ENCODE measurements at regions not wholly inside any gene's neighbourhood (a gene's known extent, or its start where the extent isn't known, plus 50 kb on each side); places are given as distances from the start of the nearest gene placed in this dataset.

DNA sequence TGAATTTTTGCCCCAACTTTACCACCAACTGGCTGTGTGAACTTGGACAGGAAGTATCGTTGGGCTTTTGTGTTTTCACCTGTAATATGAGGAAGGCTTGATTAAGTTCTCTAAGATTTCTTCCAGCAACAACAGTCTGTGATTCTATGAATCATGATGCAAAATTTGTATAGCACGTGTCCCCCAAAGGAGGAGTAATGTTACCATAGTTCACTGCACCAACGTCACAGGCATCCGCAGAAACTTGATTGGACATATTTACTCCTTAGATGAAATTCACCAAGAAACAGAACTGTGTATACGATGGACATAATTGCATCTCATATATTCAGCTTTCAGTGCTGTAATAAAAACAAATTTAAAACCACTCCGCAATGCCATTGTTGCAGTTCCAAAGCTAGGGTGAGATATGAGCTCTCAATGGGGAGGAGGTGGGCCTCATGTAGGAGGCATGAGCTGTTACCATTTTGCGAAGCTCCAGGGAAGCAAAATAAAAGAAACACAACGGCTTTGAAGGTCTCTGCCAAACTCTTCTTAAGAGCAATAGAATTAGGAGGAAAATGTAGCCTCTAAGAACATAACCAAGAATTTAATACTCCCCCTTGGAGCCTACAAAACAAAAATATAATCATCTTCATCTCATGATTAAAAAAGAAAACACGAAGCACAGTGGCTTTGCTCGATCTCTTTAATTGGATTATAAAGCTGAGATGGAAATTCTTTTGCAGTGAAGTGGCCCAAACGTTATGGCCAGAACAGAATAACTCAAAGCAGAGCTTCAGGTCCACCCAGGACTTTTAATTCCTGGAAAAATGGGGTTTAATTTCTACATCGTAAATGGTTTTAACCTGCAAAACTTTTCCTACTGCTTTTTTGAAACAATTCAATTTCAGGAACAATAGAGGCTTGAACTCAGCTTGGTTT lies 80.7 kb downstream of the CHST2 start:
- TF ChIP-seq, protein P1, sequence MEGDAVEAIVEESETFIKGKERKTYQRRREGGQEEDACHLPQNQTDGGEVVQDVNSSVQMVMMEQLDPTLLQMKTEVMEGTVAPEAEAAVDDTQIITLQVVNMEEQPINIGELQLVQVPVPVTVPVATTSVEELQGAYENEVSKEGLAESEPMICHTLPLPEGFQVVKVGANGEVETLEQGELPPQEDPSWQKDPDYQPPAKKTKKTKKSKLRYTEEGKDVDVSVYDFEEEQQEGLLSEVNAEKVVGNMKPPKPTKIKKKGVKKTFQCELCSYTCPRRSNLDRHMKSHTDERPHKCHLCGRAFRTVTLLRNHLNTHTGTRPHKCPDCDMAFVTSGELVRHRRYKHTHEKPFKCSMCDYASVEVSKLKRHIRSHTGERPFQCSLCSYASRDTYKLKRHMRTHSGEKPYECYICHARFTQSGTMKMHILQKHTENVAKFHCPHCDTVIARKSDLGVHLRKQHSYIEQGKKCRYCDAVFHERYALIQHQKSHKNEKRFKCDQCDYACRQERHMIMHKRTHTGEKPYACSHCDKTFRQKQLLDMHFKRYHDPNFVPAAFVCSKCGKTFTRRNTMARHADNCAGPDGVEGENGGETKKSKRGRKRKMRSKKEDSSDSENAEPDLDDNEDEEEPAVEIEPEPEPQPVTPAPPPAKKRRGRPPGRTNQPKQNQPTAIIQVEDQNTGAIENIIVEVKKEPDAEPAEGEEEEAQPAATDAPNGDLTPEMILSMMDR (IDR thresholded peaks at IDR 0.05): no peak
- TF ChIP-seq POLR2A (IDR thresholded peaks at IDR 0.05): no peak

Measured in adrenal gland (tissue), 5 donors.